ENCODE measurements at regions not wholly inside any gene's neighbourhood (a gene's known extent, or its start where the extent isn't known, plus 50 kb on each side); places are given as distances from the start of the nearest gene placed in this dataset.
"Not testable (repeated sequence)": the region's sequence is repeated elsewhere in the genome, so short reads cannot be mapped to it uniquely, and the experiment has no call there.

GRCh38 chr14:61171727-61172126 lies 109.4 kb downstream of the TMEM30B start:
- ATAC-seq (no peak), DNase-seq (ENCODE audit: low spot score) (no peak)

- DNase-seq (ENCODE audit: low spot score) = no peak
- ATAC-seq = no peak
These were observed 113.0 kb downstream of the TMEM30B start for GRCh38 chr14:61168141-61168540.

GRCh38 chr14:61167642-61168041 lies 113.5 kb downstream of the TMEM30B start:
- DNase-seq (ENCODE audit: low spot score) (no peak), ATAC-seq (no peak)

- no peak for ATAC-seq
- no peak for DNase-seq (ENCODE audit: low spot score)
These were observed 120.3 kb downstream of the TMEM30B start for GRCh38 chr14:61160798-61161197.

GRCh38 chr14:61154641-61155040 lies 126.5 kb downstream of the TMEM30B start:
- no peak for ATAC-seq

GRCh38 chr14:61153914-61154545 lies 127.1 kb downstream of the TMEM30B start:
- ATAC-seq = no peak

More at GRCh38 chr14:61154641-61155040, 126.5 kb downstream of the TMEM30B start:
- no peak for DNase-seq (ENCODE audit: low spot score)

GRCh38 chr14:61153431-61153830 lies 127.7 kb downstream of the TMEM30B start:
- ATAC-seq = no peak
- DNase-seq (ENCODE audit: low spot score) = no peak

More at GRCh38 chr14:61153914-61154545, 127.1 kb downstream of the TMEM30B start:
- no peak for DNase-seq (ENCODE audit: low spot score)

- ATAC-seq (no peak), DNase-seq (ENCODE audit: low spot score) (no peak)
These were observed 128.2 kb downstream of the TMEM30B start for GRCh38 chr14:61152851-61153364.

GRCh38 chr14:61151251-61151650 lies 129.9 kb downstream of the TMEM30B start:
- DNase-seq (ENCODE audit: low spot score) (no peak), ATAC-seq (no peak)

- DNase-seq (ENCODE audit: low spot score) = no peak
- no peak for ATAC-seq
These were observed 130.3 kb downstream of the TMEM30B start for GRCh38 chr14:61150851-61151250.

- ATAC-seq = no peak
- DNase-seq (ENCODE audit: low spot score) = no peak
These were observed 131.2 kb downstream of the TMEM30B start for GRCh38 chr14:61149896-61150295.

GRCh38 chr14:61148742-61149350 lies 132.3 kb downstream of the TMEM30B start:
- ATAC-seq (no peak), DNase-seq (ENCODE audit: low spot score) (no peak)

GRCh38 chr14:61147831-61148549 lies 133.1 kb downstream of the TMEM30B start:
- ATAC-seq (no peak), DNase-seq (ENCODE audit: low spot score) (no peak)

- ATAC-seq (no peak), DNase-seq (ENCODE audit: low spot score) (no peak)
These were observed 133.7 kb downstream of the TMEM30B start for GRCh38 chr14:61147381-61147821.

GRCh38 chr14:61146899-61147298 lies 134.2 kb downstream of the TMEM30B start:
- ATAC-seq (no peak), DNase-seq (ENCODE audit: low spot score) (no peak)

- DNase-seq (ENCODE audit: low spot score) = no peak
- ATAC-seq = no peak
These were observed 135.1 kb downstream of the TMEM30B start for GRCh38 chr14:61145903-61146481.

- no peak for DNase-seq (ENCODE audit: low spot score)
- peak; percentile 24 for ATAC-seq
These were observed 135.9 kb downstream of the TMEM30B start for GRCh38 chr14:61145034-61145902.

GRCh38 chr14:61144117-61145033 lies 136.8 kb downstream of the TMEM30B start:
- not testable (repeated sequence) for DNase-seq (ENCODE audit: low spot score); ATAC-seq

- ATAC-seq (no peak), DNase-seq (ENCODE audit: low spot score) (no peak)
These were observed 140.3 kb downstream of the TMEM30B start for GRCh38 chr14:61140872-61141271.

Measured in left lobe of liver (tissue), 2 donors.